ENCODE measurements at regions not wholly inside any gene's neighbourhood (a gene's known extent, or its start where the extent isn't known, plus 50 kb on each side); places are given as distances from the start of the nearest gene placed in this dataset.
A peak's percentile ranks its signal among the peaks of the same experiment; 100 is the strongest.

DNA sequence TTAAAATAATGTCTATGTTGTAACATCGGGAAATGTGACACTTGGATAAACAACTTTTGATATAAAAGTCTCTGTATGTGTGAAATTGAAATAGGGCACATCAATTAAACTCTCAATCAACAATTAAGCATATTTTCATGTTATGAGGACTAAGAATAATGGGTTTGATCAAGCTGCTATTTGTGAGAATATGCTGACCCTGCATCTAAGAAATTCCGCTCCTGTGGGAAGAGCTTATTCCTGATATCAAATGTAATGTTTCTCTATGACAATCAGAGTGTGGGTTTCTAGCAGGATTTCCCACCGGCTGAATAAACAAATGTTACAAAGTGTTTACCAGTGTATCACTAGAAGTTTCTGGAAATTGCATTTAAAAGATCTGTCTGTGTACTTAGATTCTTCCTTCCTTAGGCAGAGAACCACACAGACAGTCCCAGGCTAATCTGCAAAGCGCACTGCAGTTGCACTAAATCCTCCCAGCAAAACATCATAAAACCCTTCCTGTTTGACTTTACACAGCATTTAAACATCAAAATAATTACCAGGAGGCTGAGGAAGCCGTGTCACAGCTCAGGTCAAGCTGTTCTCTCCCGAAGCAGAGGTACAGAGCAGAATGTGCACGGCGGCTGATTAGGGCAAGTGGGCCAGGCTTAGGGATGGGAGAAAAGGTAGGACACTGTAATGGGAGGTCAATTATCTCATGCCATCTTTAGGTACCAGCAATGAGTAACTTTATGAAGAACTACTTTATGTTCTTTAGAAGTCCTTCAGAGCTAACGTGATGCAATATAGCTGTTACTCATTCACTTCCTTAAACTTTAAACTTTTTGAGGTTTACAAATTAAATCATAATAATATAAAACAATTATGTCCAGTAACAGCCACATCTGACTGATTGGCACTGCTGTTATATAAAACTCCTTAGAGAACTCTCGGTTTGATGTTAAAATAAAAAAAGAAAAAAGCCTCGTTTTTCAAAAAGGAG, 109.1 kb upstream of the CTTNBP2 start:
- DNase-seq (ENCODE audit: low read depth): no peak
- no peak overlapping the region for H3K4me3 ChIP-seq (ENCODE audit: low read depth, low read length)
- TF ChIP-seq, protein P1, sequence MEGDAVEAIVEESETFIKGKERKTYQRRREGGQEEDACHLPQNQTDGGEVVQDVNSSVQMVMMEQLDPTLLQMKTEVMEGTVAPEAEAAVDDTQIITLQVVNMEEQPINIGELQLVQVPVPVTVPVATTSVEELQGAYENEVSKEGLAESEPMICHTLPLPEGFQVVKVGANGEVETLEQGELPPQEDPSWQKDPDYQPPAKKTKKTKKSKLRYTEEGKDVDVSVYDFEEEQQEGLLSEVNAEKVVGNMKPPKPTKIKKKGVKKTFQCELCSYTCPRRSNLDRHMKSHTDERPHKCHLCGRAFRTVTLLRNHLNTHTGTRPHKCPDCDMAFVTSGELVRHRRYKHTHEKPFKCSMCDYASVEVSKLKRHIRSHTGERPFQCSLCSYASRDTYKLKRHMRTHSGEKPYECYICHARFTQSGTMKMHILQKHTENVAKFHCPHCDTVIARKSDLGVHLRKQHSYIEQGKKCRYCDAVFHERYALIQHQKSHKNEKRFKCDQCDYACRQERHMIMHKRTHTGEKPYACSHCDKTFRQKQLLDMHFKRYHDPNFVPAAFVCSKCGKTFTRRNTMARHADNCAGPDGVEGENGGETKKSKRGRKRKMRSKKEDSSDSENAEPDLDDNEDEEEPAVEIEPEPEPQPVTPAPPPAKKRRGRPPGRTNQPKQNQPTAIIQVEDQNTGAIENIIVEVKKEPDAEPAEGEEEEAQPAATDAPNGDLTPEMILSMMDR (conservative IDR thresholded peaks at IDR 0.05; ENCODE audit: low read depth, low read length): no peak

DNA sequence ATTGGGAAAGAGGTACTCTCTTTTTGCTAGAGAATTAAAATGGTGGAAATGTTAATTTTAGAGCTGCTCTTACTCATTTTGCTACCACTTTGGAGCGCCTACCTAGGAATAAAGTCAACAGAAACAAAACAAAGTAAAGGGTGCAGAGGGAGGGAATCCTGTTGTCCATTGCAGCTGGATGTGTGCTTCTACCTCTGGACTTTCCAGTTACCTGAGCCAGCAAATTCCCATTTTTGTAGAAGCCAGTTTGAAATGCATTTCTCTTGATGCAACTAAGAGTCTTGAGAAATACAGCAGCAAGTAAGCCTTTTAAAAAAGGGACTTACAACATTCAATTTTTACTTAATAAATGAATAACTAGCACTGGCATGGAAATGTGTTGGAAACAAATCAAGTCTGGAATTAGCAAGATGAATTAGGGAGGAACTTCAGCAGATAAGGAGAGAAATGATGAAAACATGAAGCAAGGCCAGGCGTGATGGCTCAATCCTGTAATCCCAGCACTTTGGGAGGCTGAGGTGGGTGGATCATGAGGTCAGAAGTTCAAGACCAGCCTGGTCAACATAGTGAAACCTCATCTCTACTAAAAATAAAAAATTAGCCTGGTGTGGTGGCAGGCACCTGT, 113.5 kb upstream of the CTTNBP2 start:
- H3K4me3 ChIP-seq (ENCODE audit: low read depth, low read length): no peak overlapping the region
- no peak for DNase-seq (ENCODE audit: low read depth)
- TF ChIP-seq, protein P1 (conservative IDR thresholded peaks at IDR 0.05; ENCODE audit: low read depth, low read length): no peak

DNA sequence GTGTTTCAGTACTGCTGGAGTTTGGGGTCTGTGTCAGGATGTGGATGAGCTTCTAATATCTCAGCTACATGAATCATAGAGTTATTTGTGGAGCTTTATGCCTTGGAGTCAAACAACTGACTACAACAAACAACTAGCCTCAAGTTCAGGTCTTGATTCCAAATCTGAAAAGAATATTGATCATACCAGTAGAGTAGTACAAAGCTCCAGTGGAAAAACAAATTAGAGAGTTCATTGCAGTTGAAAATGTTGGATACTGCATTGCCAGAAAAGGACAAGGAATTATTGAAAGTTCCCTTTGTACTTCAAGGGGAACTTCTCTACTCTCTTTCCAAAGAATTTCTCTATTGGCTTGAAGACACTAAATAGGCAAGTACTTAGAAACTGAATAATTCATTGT, 117.6 kb upstream of the CTTNBP2 start:
- DNase-seq (ENCODE audit: low read depth): no peak
- TF ChIP-seq, protein P1 (conservative IDR thresholded peaks at IDR 0.05; ENCODE audit: low read depth, low read length): no peak

DNA sequence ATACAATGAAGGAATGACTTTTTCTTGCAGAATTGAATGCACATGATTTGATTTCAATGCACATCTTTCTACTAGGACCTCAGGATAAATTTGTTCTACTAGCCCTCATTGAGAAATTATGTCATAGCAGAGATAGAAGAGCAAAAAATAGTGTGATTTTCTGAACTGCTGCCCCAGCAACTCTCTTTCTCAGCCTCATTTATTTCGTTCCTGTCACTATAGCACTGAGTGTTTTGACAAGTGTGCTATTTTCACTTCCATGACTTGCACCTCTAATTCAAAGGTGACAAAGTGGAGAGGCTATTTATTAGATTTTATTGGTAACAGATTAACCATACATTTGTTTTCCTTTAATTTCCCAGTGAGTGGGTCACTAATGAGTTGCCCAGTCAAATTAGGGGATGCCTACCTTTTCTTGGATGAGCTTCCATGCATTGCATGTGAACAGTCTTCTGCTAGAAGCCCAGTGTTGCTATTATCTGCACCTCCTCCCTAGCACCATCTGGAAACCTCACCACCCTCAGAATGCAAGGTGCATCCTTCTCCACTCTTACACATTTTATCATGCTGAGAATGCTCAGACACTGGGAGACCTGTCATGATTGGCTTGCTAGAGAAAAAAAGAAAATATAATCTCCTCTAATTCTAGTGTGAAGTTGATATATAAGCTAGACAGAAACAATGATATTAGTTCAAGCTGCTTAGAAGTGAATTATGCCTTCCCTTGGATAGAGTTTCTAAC, 119.6 kb upstream of the CTTNBP2 start:
- TF ChIP-seq, protein P1 (conservative IDR thresholded peaks at IDR 0.05; ENCODE audit: low read depth, low read length): no peak
- DNase-seq (ENCODE audit: low read depth): no peak
- H3K4me3 ChIP-seq (ENCODE audit: low read depth, low read length): no peak overlapping the region

More for the DNA sequence above, 117.6 kb upstream of the CTTNBP2 start:
- H3K4me3 ChIP-seq (ENCODE audit: low read depth, low read length): no peak overlapping the region

DNA sequence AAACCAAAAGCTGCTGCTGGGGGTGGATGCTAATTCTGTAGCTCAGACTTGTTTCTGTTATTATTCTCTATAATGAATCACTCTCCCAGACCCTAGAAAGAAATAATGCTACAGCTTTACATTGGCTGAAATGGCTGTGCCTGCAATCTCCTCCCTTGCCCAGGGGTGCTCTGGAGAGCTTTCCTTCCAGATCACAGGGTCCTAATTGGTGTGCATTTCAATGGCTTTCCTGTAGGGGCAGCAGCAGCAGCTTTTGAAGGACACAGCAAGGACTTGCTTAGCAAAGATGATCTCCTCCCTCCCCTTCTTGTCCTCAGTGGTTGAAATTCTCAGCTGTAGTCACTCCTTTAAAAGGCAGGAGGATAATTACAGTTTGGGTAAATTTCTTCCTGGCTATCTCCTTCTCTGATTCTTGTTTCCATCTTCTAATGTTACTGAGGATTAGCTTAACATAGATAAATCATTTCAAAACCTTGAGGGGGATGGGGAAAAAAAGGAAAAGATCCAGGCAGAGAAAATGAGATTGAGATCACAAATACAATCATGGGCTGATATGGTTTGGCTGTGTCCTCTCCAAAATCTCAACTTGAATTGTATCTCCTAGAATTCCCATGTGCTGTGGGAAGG, 120.2 kb upstream of the CTTNBP2 start:
- no peak for DNase-seq (ENCODE audit: low read depth)
- TF ChIP-seq, protein P1 (conservative IDR thresholded peaks at IDR 0.05; ENCODE audit: low read depth, low read length): peak; percentile 76
- no peak overlapping the region for H3K4me3 ChIP-seq (ENCODE audit: low read depth, low read length)

DNA sequence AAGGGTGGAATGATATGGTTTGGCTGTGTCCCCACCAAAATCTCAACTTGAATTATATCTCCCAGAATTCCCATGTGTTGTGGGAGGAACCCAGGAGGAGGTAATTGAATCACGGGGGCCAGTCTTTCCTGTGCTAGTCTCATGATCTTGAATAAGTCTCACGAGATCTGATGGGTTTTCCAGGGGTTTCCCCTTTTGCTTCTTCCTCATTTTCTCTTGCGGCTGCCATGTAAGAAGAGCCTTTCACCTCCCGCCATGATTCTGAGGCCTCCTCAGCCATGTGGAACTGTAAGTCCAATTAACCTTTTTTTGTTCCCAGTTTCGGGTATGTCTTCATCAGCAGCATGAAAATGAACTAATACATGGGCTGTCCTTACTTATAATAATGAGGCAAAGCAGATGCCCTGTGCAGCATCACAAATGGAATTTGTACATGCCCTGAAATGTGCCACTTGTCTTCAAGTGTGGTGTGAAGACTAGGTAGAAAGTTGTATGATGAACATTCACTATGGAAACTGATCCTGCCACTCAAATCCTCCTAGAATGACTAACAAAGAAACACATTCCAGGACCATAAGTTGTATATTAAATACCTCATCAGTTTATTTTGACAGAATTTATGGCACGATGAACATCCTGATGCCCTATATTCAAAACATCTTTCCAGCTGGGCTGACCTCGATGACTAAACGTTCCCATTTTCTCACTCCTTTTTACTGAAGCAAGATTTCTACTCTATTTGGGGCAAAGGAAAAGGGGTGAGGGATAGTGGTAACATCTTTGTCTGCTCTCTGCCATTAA, 122.8 kb upstream of the CTTNBP2 start:
- no peak for DNase-seq (ENCODE audit: low read depth)
- TF ChIP-seq, protein P1 (conservative IDR thresholded peaks at IDR 0.05; ENCODE audit: low read depth, low read length): no peak

More for the DNA sequence above, 122.8 kb upstream of the CTTNBP2 start:
- H3K4me3 ChIP-seq (ENCODE audit: low read depth, low read length): no peak overlapping the region
